NB4 (cell line): ENCODE measurements at regions not wholly inside any gene's neighbourhood (a gene's known extent, or its start where the extent isn't known, plus 50 kb on each side); places are given as distances from the start of the nearest gene placed in this dataset.

Experiments used
- DNase-seq: peaks from one replicate; pipeline ENCODE4 v3.0.0; 2010; ENCODE audit warnings: low read depth
- H3K4me3 ChIP-seq: one replicate; pipeline ENCODE4 v1.5.1; 2011; ENCODE audit warnings: mild to moderate bottlenecking, low read depth, low read length, moderate library complexity
- MYC ChIP-seq: IDR thresholded peaks from 2 replicates; pipeline ENCODE4 v1.6.1; 2011; ENCODE audit warnings: low read depth, low read length
- POLR2A ChIP-seq: IDR thresholded peaks from 2 replicates; pipeline ENCODE4 v1.6.1; 2011; ENCODE audit warnings: mild to moderate bottlenecking; ENCODE audit not compliant: insufficient read length; ENCODE audit errors: extremely low read depth
- TF ChIP-seq, protein P1 (sequence below): IDR thresholded peaks from 2 replicates; pipeline ENCODE4 v1.6.1; 2011; ENCODE audit warnings: low read depth, low read length
- TF ChIP-seq, protein P2 (sequence below): IDR thresholded peaks from one replicate; pipeline ENCODE4 v1.5.1; 2012; ENCODE audit warnings: low read depth, low read length

DNA sequence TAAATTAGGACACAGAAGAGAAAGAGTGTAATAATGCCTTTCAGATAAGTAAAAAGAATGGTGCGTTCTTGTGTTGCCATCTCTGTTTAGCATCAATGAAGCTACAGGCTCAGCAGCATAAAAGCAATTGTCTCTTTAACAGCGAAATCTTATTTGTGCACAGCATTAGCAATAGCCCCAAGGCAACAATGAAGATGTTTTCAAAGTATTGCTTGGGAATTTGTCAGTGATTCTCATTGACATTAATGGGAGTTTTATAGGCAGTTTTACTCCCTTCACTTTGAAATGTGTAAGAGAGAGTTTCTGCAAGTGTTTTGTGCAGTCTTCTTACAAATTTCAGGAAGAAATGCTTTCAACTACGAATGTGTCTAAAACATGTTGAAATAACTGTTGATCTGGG is 633.0 kb downstream of the TLL1 start:
- no peak for DNase-seq
- no peak overlapping the region for H3K4me3 ChIP-seq
- TF ChIP-seq, protein P1, sequence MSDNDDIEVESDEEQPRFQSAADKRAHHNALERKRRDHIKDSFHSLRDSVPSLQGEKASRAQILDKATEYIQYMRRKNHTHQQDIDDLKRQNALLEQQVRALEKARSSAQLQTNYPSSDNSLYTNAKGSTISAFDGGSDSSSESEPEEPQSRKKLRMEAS: no peak
- TF ChIP-seq POLR2A (no peak), MYC (no peak)
- TF ChIP-seq, protein P2, sequence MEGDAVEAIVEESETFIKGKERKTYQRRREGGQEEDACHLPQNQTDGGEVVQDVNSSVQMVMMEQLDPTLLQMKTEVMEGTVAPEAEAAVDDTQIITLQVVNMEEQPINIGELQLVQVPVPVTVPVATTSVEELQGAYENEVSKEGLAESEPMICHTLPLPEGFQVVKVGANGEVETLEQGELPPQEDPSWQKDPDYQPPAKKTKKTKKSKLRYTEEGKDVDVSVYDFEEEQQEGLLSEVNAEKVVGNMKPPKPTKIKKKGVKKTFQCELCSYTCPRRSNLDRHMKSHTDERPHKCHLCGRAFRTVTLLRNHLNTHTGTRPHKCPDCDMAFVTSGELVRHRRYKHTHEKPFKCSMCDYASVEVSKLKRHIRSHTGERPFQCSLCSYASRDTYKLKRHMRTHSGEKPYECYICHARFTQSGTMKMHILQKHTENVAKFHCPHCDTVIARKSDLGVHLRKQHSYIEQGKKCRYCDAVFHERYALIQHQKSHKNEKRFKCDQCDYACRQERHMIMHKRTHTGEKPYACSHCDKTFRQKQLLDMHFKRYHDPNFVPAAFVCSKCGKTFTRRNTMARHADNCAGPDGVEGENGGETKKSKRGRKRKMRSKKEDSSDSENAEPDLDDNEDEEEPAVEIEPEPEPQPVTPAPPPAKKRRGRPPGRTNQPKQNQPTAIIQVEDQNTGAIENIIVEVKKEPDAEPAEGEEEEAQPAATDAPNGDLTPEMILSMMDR: no peak

DNA sequence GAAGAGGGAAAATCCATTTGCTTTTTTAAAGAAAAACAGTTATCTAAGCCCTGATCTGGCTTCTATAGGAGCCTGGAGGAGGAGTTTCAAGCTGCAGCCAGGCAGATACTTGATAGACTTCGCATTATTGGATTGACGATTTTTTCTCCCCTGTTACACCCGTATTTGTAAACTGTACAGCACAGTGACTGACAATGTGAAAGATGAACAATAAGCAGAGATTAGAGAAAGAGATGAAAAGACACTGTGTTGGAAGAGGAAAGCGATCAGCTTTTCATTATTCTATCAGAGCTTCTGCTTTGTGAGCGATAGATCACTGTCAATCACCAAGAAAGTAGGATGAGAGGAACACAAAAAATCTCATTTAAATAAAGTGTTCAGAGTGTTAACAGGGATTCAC is 639.2 kb downstream of the TLL1 start:
- TF ChIP-seq POLR2A: no peak
- TF ChIP-seq, protein P1: no peak
- no peak for TF ChIP-seq MYC
- TF ChIP-seq, protein P2: no peak

DNA sequence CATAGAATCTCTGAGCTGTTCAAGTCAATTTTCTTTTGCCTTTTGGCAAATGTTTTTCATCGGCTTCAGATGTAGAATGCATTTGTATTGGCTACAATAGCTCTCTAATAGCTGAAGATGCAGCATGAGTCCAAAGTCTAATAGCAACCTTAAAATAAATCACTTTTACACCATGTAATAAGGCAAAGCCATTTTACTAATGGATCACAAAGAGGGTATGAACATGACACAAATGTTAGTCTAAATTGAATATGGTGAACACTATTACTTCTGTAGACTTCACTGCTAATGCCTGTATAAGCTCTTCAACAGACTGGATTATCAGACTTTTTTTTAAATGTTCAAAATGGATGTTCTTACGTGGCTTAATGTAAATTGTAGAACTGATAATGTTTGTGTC is 645.3 kb downstream of the TLL1 start:
- TF ChIP-seq, protein P1: no peak
- TF ChIP-seq, protein P2: no peak
- TF ChIP-seq MYC (no peak), POLR2A (no peak)

More for the DNA sequence above, 639.2 kb downstream of the TLL1 start:
- H3K4me3 ChIP-seq: no peak overlapping the region
- DNase-seq: no peak

DNA sequence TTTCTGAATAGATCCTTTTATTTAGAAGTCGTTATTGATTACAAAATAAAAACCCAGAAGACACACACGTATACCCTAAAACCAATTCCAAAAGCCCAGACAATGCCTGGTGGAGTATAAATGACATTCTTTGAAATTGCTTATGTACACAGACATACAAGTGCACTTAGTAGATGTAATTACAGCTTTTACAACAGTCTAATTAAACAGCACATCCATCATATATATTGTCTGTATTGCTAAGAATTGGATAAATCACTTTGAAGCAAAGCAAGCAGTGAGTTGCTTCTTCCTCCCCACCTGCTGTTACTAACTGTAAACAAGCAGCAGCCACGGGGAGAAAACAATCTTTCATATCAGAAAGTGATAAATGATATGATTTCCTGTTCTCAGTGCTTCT is 645.7 kb downstream of the TLL1 start:
- TF ChIP-seq, protein P2: no peak
- TF ChIP-seq MYC (no peak), POLR2A (no peak)
- TF ChIP-seq, protein P1: no peak
- no peak overlapping the region for H3K4me3 ChIP-seq
- DNase-seq: no peak

More for the DNA sequence above, 645.3 kb downstream of the TLL1 start:
- no peak overlapping the region for H3K4me3 ChIP-seq
- no peak for DNase-seq

DNA sequence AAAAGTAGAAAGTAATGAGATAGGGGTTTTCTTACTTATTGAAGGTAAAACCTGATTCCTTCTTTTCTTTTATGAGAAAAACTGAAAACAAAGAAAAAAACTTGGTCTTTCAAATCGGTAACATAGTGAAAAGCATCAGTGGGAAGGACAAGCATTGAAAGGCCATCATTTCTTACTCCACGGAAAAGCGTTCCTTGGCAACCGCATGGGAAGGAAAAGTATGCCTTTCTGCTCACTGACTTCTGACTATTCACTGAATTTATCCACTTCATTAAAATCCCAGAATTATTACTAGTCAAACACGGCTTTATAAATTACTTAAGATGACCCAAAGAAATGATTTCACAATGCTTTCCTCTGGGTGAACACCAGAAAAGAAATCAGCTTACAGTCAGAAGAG is 646.7 kb downstream of the TLL1 start:
- no peak for DNase-seq
- TF ChIP-seq, protein P2: no peak
- TF ChIP-seq MYC (no peak), POLR2A (no peak)
- TF ChIP-seq, protein P1: no peak
- H3K4me3 ChIP-seq: no peak overlapping the region
